GM03348 (cell line): ENCODE measurements at regions not wholly inside any gene's neighbourhood (a gene's known extent, or its start where the extent isn't known, plus 50 kb on each side); places are given as distances from the start of the nearest gene placed in this dataset.
"Not testable (repeated sequence)": the region's sequence is repeated elsewhere in the genome, so short reads cannot be mapped to it uniquely, and the experiment has no call there.

Experiments
- DNase-seq: peaks from one replicate; pipeline ENCODE4 v3.0.0; 2012; ENCODE audit warnings: low spot score

- no peak for DNase-seq
Observed at GRCh38 chr6:16823718-16824352, 62.6 kb upstream of the ATXN1 start.

GRCh38 chr6:16822975-16823717, 61.9 kb upstream of the ATXN1 start:
- no peak for DNase-seq

- no peak for DNase-seq
Observed at GRCh38 chr6:16822529-16822928, 61.3 kb upstream of the ATXN1 start.

DNA sequence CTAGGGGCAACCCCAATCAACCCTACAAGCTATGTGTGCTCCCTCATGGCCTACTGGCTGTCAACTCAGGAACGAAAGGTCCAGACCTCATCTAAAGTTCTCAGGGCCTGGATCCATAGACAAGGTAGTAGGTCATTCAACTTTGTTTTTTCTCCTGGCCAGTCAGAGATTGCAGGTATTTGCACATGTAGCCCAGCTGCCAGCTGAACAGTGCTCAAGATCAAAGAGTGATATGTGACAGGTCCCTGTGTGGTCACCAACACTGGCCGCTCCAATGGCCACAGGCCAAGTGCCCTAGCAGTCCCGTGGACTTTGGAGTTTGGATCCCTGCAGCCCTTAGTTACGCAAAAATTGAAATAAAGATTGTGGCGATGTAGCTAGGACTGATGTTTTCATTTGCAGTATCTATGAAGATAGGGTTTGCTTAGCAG, 60.6 kb upstream of the ATXN1 start:
- DNase-seq: no peak

GRCh38 chr6:16820262-16820661, 59.0 kb upstream of the ATXN1 start:
- not testable (repeated sequence) for DNase-seq

GRCh38 chr6:16819752-16820151, 58.5 kb upstream of the ATXN1 start:
- DNase-seq: no peak

GRCh38 chr6:16818992-16819626, 57.8 kb upstream of the ATXN1 start:
- DNase-seq: no peak

DNA sequence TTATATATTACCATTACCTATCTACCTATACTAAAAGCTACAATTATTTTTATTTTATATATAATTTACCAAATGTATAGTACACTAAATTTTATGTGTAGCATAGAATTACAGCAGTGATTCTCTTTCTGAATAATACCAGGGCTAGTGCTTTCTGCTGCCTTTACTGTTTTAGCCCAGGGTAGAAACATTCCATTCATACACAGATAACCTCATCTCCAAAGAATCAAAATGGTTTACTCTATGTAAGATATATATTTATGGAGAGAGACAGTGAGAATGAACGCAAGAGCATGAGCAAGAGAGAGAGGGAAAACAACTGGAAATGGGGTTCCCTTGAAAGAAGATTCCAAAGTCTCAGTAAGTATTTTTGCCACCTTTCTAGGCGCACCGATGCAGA, 56.3 kb upstream of the ATXN1 start:
- DNase-seq: no peak

- DNase-seq: no peak
Observed at GRCh38 chr6:16816891-16817290, 55.6 kb upstream of the ATXN1 start.

GRCh38 chr6:16812993-16813392, 51.7 kb upstream of the ATXN1 start:
- no peak for DNase-seq

DNA sequence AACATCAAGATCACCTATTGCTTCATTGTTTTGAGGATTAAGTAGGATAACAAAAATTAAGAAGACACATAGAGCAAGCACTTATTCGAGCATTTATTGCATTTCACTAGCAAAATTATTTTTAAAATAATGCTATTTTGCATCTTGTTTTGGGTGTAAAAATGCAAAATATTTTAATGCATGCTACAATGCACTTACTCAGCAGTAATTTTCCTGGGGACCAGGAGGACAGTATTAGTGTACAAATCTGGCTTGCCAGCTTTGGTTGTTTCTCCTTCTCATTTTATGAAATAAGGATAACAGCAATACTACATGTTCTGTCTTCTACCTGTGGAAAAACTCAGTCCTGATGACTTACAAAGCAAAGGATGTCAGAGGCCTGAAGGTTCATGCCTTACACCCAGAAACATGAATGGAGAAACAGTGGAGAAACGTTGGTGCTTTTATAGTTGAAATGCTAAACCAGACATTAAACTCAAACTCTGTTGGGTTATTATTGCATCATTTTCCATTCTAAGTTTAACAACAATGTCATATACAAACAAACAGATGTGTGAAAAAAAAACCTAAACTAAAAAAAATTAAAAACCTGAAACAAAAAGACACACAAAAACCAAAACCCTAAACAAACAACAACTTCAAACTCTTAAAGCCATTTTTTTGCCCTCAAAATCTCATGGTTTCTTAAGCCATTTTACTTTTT, 50.2 kb upstream of the ATXN1 start:
- DNase-seq: no peak
